Panc1 (cell line): ENCODE measurements at regions not wholly inside any gene's neighbourhood (a gene's known extent, or its start where the extent isn't known, plus 50 kb on each side); places are given as distances from the start of the nearest gene placed in this dataset.

Source experiments
- ATAC-seq: fragments of 200-7000 bp; cut with Tn5 transposase; 2 replicates; pipeline ENCODE4 v1.9.1; 2020; ENCODE audit warnings: mild to moderate bottlenecking, moderate library complexity
- BruUV-seq: library from RNA; stranded (reverse); fragments of 400-500 nt; replicated peaks from 2 replicates; lab custom pipeline; 2021; lab: Mats Ljungman, UMichigan
- CTCF ChIA-PET: fragments of 300-600 bp; sonication (Branson Sonifier 250); formaldehyde crosslinking; loops from one replicate; lab custom pipeline; 2022; ENCODE audit warnings: antibody characterized with exemption; lab: Charles Lee
- POLR2A ChIA-PET: fragments of 300-600 bp; sonication (Branson Sonifier 250); formaldehyde crosslinking; loops from one replicate; lab custom pipeline; 2022; ENCODE audit warnings: antibody characterized with exemption; lab: Charles Lee
- DNase-seq: peaks from one replicate; pipeline ENCODE4 v3.0.0-alpha.2; 2010; ENCODE audit warnings: low read depth, low spot score
- H3K27ac ChIP-seq: 2 replicates; pipeline ENCODE4 v1.5.1; 2011; ENCODE audit warnings: mild to moderate bottlenecking, low read length, inconsistent platforms
- H3K27me3 ChIP-seq: fragments of 200-500 bp; sonication (Bioruptor generic); 2 replicates; pipeline ENCODE4 v1.6.0; 2014; ENCODE audit warnings: low read length, inconsistent platforms; ENCODE audit not compliant: control insufficient read depth, insufficient read depth
- H3K36me3 ChIP-seq: fragments of 200-500 bp; sonication (Bioruptor generic); 2 replicates; pipeline ENCODE4 v1.5.1; 2014; ENCODE audit warnings: inconsistent platforms, mild to moderate bottlenecking, low read length, moderate library complexity; ENCODE audit not compliant: control insufficient read depth, insufficient read depth
- H3K4me1 ChIP-seq: 2 replicates; pipeline ENCODE4 v1.5.1; 2011; ENCODE audit warnings: inconsistent platforms, mild to moderate bottlenecking, low read length, moderate library complexity; ENCODE audit not compliant: control insufficient read depth, insufficient read depth
- H3K4me3 ChIP-seq, 2 experiments: 2 replicates each; pipeline ENCODE4 v1.5.1; 2011 to 2012; ENCODE audit warnings: low read depth in 2 of 2, low read length in 2 of 2, mild to moderate bottlenecking in 2 of 2, inconsistent platforms in 1 of 2, moderate library complexity in 1 of 2
- H3K9me3 ChIP-seq: fragments of 200-500 bp; sonication (Bioruptor generic); 2 replicates; pipeline ENCODE4 v1.5.1; 2014; ENCODE audit warnings: low read depth, mild to moderate bottlenecking, inconsistent platforms, low read length, moderate library complexity; ENCODE audit not compliant: control insufficient read depth, insufficient read depth
- CTCF ChIP-seq: fragments of 450-650 bp; IDR thresholded peaks from 2 replicates; pipeline ENCODE4 v1.5.1; 2017; ENCODE audit warnings: mild to moderate bottlenecking
- POLR2AphosphoS5 ChIP-seq: IDR thresholded peaks from 2 replicates; pipeline ENCODE4 v1.6.1; 2012; ENCODE audit warnings: mild to moderate bottlenecking, low read depth, low read length, moderate library complexity
- REST ChIP-seq, 2 experiments: IDR thresholded peaks; 2 replicates each; pipeline ENCODE4 v1.6.1; 2011 to 2012; ENCODE audit warnings: low read depth in 2 of 2, control low read depth in 1 of 2, low read length in 1 of 2, mild to moderate bottlenecking in 1 of 2, moderate library complexity in 1 of 2; ENCODE audit not compliant: insufficient read depth in 1 of 2
- SIN3A ChIP-seq: IDR thresholded peaks from 2 replicates; pipeline ENCODE4 v1.6.1; 2012; ENCODE audit warnings: low read depth, mild to moderate bottlenecking, low read length, moderate library complexity, borderline replicate concordance; ENCODE audit not compliant: insufficient read depth
- TCF7L2 ChIP-seq: IDR thresholded peaks from 2 replicates; pipeline ENCODE4 v1.6.1; 2011; ENCODE audit warnings: mild to moderate bottlenecking, low read depth, low read length, inconsistent platforms
- in situ Hi-C: cut with HindIII; loops from 2 replicates; pipeline ENCODE4 v1.10.0; 2016; ENCODE audit warnings: low sequenced_read_pairs, low pct_unique_long_range_greater_than_20kb
- intact Hi-C: fragments of 100-400 bp; cut with micrococcal nuclease; formaldehyde crosslinking; loops from one replicate; pipeline ENCODE4 v1.10.0; 2022; ENCODE audit not compliant: unreplicated experiment

GRCh38 chr1:65062339-65062738, 85.7 kb upstream of the AK4 start:
- H3K9me3 ChIP-seq: no peaks in the 10 kb centered on the region
- ChIA-PET POLR2A (no interaction called here), CTCF (interaction anchor here (0.6 kb wide), 1 partner anchor 150 kb away, joined by 3 read pairs; no protein-coding TSS in a partner anchor)
- H3K4me1 ChIP-seq: no peaks in the 10 kb centered on the region
- BruUV-seq: no TSS peak
- ATAC-seq (no peak), DNase-seq (no peak)
- intact Hi-C loops: loop anchor here (10.0 kb wide), 1 partner anchor 362 kb away; the partner anchor contains the start of genes LEPR and LEPROT
- peaks cover 14% of the 10 kb centered on the region for H3K27me3 ChIP-seq
- H3K36me3 ChIP-seq: peaks cover 3% of the 10 kb centered on the region; the same call in 1 of the 2 replicates
- H3K27ac ChIP-seq: no peak overlapping the region
- in situ Hi-C loops: no loop called here
- H3K4me3 ChIP-seq: no peak overlapping the region
- TF ChIP-seq CTCF: no peak
- TF ChIP-seq REST (IDR thresholded peaks at IDR 0.05; ENCODE audit: insufficient read depth in 1 of 2, low read depth in 2 of 2, low read length in 1 of 2): no peak

- Histone ChIP-seq H3K27ac (no peak overlapping the region), H3K36me3 (peaks cover 3% of the 10 kb centered on the region; the same call in 1 of the 2 replicates), H3K4me3 (no peak overlapping the region), H3K27me3 (peaks cover 14% of the 10 kb centered on the region), H3K9me3 (no peaks in the 10 kb centered on the region), H3K4me1 (no peaks in the 10 kb centered on the region)
- intact Hi-C loops (loop anchor here (10.0 kb wide), 1 partner anchor 362 kb away; the partner anchor contains the start of genes LEPR and LEPROT), in situ Hi-C loops (no loop called here)
- no peak for ATAC-seq
- POLR2A ChIA-PET: no interaction called here
- CTCF ChIA-PET: interaction anchor here (0.6 to 1.1 kb wide), 3 partner anchors 12 to 173 kb away, joined by 3 to 10 read pairs (median 4); no protein-coding TSS in a partner anchor
- TF ChIP-seq POLR2AphosphoS5 (no peak), CTCF (peak; percentile 65), TCF7L2 (no peak), REST (IDR thresholded peaks at IDR 0.05; ENCODE audit: insufficient read depth in 1 of 2, low read depth in 2 of 2, low read length in 1 of 2) (no peak), SIN3A (no peak)
- DNase-seq: no peak
- BruUV-seq: no TSS peak
Observed at GRCh38 chr1:65063025-65063424, 85.0 kb upstream of the AK4 start.
